Spinal cord (tissue), 9 donors: ENCODE measurements at regions not wholly inside any gene's neighbourhood (a gene's known extent, or its start where the extent isn't known, plus 50 kb on each side); places are given as distances from the start of the nearest gene placed in this dataset.

Experiments used
- DNase-seq, 6 donors: peaks; one replicate each; pipeline versions ENCODE4 v3.0.0 to v3.0.0-alpha.2; 2013 to 2015; ENCODE audit warnings: low spot score in 6 of 6, low read depth in 4 of 6
- H3K27ac ChIP-seq: one replicate; pipeline ENCODE4 v1.5.1; 2013; ENCODE audit warnings: low read depth, low read length, control low read depth
- H3K27me3 ChIP-seq: one replicate; pipeline ENCODE4 v1.6.1; 2013; ENCODE audit warnings: low read length; ENCODE audit not compliant: control insufficient read depth, insufficient read depth
- H3K36me3 ChIP-seq: one replicate; pipeline ENCODE4 v1.6.1; 2013; ENCODE audit warnings: low read length; ENCODE audit not compliant: control insufficient read depth, insufficient read depth
- H3K4me1 ChIP-seq: one replicate; pipeline ENCODE4 v1.6.1; 2013; ENCODE audit warnings: low read length; ENCODE audit not compliant: control insufficient read depth, insufficient read depth
- H3K4me3 ChIP-seq: one replicate; pipeline ENCODE4 v1.5.1; 2013; ENCODE audit warnings: low read depth, low read length, control low read depth
- H3K9me3 ChIP-seq: one replicate; pipeline ENCODE4 v1.6.1; 2013; ENCODE audit warnings: low read length; ENCODE audit not compliant: control insufficient read depth, insufficient read depth
- WGBS: methylation state at CpG from one replicate; pipeline ENCODE4 v1.1.5; 2013; ENCODE audit warnings: missing lambda C conversion rate; ENCODE audit not compliant: insufficient coverage; 5-methylcytosine and 5-hydroxymethylcytosine counted together
- donor health status: healthy.

DNA sequence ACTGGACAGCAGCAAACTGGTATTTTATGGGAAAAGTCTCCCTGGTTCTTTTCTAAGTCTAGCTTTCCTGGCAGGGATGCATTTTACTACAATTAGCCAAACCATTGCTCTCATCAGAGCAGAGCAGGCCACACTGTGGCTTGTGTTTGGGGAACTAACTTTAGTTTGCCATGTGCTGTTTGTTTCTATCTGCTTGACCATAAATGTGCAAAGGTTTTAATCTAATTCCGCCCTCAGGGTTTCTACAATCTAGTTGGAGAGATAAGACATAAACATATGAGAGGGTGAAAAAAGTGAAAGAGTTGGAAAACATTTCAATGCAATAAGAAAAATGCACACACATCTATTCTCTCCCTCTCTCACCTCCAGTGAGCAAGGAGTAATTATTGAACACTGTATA is 86.9 kb upstream of the MAPK4 start:
- Histone ChIP-seq H3K27me3 (no peaks in the 10 kb centered on the region), H3K4me3 (no peak overlapping the region), H3K36me3 (no peaks in the 10 kb centered on the region), H3K4me1 (peaks cover 7% of the 10 kb centered on the region), H3K27ac (no peak overlapping the region), H3K9me3 (no peaks in the 10 kb centered on the region)
- no peak for DNase-seq
- no CpG with 5 or more reads among the region's 1 CpG for WGBS

DNA sequence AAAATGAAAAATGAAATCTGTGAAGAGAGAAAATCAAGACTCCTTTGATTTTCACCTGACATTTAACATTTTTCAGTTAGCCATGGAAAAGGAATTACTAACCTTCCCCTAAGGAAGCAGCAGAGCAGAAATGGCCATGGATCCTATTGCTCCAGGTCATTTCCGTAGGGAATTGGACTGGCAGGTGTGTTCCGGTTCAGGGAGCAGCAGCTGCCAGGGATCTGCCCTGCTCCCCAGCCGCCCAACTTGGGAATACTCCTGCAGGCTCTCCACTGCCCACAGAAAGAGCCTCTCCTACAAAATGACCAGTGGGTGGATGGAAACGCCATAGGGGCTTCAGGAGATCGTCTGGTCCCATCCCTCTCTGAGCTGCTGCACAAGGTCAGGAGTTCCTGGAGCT is 86.0 kb upstream of the MAPK4 start:
- no peak overlapping the region for H3K27ac ChIP-seq
- H3K4me3 ChIP-seq = no peak overlapping the region
- no peaks in the 10 kb centered on the region for H3K27me3 ChIP-seq
- no peak for DNase-seq
- H3K4me1 ChIP-seq = peaks cover 7% of the 10 kb centered on the region
- H3K36me3 ChIP-seq = no peaks in the 10 kb centered on the region
- H3K9me3 ChIP-seq = no peaks in the 10 kb centered on the region
- WGBS = 77% methylated on average over 4 of the region's 5 CpGs

GRCh38 chr18:50475538-50476193 is 84.2 kb upstream of the MAPK4 start:
- Histone ChIP-seq H3K4me3 (no peak overlapping the region), H3K9me3 (no peaks in the 10 kb centered on the region), H3K27ac (no peak overlapping the region), H3K27me3 (no peaks in the 10 kb centered on the region), H3K36me3 (no peaks in the 10 kb centered on the region), H3K4me1 (peaks cover 7% of the 10 kb centered on the region)
- WGBS = 70% methylated on average over 2 of the region's 4 CpGs
- DNase-seq = no peak

- peak in 2 of 6 donors; percentile 3 to 51 for DNase-seq
- Histone ChIP-seq H3K27me3 (no peaks in the 10 kb centered on the region), H3K36me3 (no peaks in the 10 kb centered on the region), H3K4me1 (no peaks in the 10 kb centered on the region), H3K4me3 (no peak overlapping the region), H3K9me3 (no peaks in the 10 kb centered on the region), H3K27ac (no peak overlapping the region)
- WGBS = no CpG with 5 or more reads among the region's 2 CpGs
Observed at GRCh38 chr18:50492097-50492496, 67.8 kb upstream of the MAPK4 start.

- DNase-seq = no peak
- WGBS = 100% methylated on average over 1 of the region's 3 CpGs
- no peak overlapping the region for H3K4me3 ChIP-seq
- no peaks in the 10 kb centered on the region for H3K27me3 ChIP-seq
- no peaks in the 10 kb centered on the region for H3K36me3 ChIP-seq
- H3K9me3 ChIP-seq = no peaks in the 10 kb centered on the region
- H3K4me1 ChIP-seq = no peaks in the 10 kb centered on the region
- H3K27ac ChIP-seq = no peak overlapping the region
Observed at GRCh38 chr18:50494569-50494968, 65.3 kb upstream of the MAPK4 start.

- DNase-seq = no peak
- H3K9me3 ChIP-seq = no peaks in the 10 kb centered on the region
- H3K4me3 ChIP-seq = no peak overlapping the region
- H3K4me1 ChIP-seq = peaks cover 4% of the 10 kb centered on the region
- H3K27me3 ChIP-seq = no peaks in the 10 kb centered on the region
- H3K27ac ChIP-seq = no peak overlapping the region
- no peaks in the 10 kb centered on the region for H3K36me3 ChIP-seq
- no CpG with 5 or more reads among the region's 2 CpGs for WGBS
Observed at GRCh38 chr18:50506362-50506761, 53.5 kb upstream of the MAPK4 start.

GRCh38 chr18:50507120-50507590 is 52.7 kb upstream of the MAPK4 start:
- peaks cover 4% of the 10 kb centered on the region for H3K4me1 ChIP-seq
- H3K27me3 ChIP-seq = no peaks in the 10 kb centered on the region
- peak in 5 of 6 donors; percentile 13 to 79 (median 50) for DNase-seq
- H3K27ac ChIP-seq = no peak overlapping the region
- no peak overlapping the region for H3K4me3 ChIP-seq
- no peaks in the 10 kb centered on the region for H3K36me3 ChIP-seq
- WGBS = 27% methylated on average over 4 of the region's 4 CpGs
- no peaks in the 10 kb centered on the region for H3K9me3 ChIP-seq

DNA sequence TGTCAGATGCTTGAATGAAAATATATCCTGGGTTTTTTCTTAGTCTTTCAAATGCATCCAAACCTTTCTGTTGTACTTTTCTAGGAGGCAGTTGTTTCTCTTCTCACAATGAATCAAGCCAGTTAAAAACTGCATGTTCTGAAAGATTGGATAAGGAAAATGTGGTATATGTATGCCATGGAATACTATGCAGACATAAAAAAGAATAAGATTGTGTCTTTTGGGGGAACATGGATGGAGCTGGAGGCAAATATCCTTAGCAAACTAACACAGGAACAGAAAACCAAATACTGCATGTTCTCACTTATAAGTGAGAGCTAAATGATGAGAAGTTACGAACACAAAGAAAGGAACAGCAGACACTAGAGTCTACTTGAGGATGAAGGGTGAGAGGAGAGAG is 51.7 kb upstream of the MAPK4 start:
- Histone ChIP-seq H3K4me3 (no peak overlapping the region), H3K9me3 (no peaks in the 10 kb centered on the region), H3K27me3 (no peaks in the 10 kb centered on the region), H3K27ac (no peak overlapping the region), H3K36me3 (no peaks in the 10 kb centered on the region), H3K4me1 (peaks cover 4% of the 10 kb centered on the region)
- no peak for DNase-seq
- WGBS = no CpG with 5 or more reads among the region's 1 CpG

GRCh38 chr18:50509012-50509411 is 50.9 kb upstream of the MAPK4 start:
- 44% methylated on average over 1 of the region's 4 CpGs for WGBS
- DNase-seq = peak in 1 of 6 donors; percentile 58

More at GRCh38 chr18:50509012-50509411, 50.9 kb upstream of the MAPK4 start:
- Histone ChIP-seq H3K4me3 (no peak overlapping the region), H3K36me3 (no peaks in the 10 kb centered on the region), H3K4me1 (peaks cover 4% of the 10 kb centered on the region), H3K27me3 (no peaks in the 10 kb centered on the region), H3K9me3 (no peaks in the 10 kb centered on the region), H3K27ac (no peak overlapping the region)
